Fibroblast of lung (primary cell): ENCODE measurements at regions not wholly inside any gene's neighbourhood (a gene's known extent, or its start where the extent isn't known, plus 50 kb on each side); places are given as distances from the start of the nearest gene placed in this dataset.

Source experiments
- DNase-seq, 2 donors: peaks; one replicate each; pipeline versions ENCODE4 v3.0.0 to v3.0.0-alpha.2; 2010; ENCODE audit warnings: low read depth in 2 of 2
- H2AFZ ChIP-seq: 2 replicates; pipeline ENCODE4 v1.5.1; 2012; ENCODE audit warnings: low read length, control low read depth, inconsistent platforms
- H3K27ac ChIP-seq: 2 replicates; pipeline ENCODE4 v1.5.1; 2011; ENCODE audit warnings: low read length, control low read depth; ENCODE audit not compliant: insufficient read depth
- H3K27me3 ChIP-seq: 2 replicates; pipeline ENCODE4 v1.5.1; 2011; ENCODE audit warnings: mild to moderate bottlenecking, low read length; ENCODE audit not compliant: control insufficient read depth, insufficient read depth
- H3K36me3 ChIP-seq: 2 replicates; pipeline ENCODE4 v1.5.1; 2011; ENCODE audit warnings: low read length; ENCODE audit not compliant: control insufficient read depth, insufficient read depth
- H3K4me1 ChIP-seq: 2 replicates; pipeline ENCODE4 v1.5.1; 2011; ENCODE audit warnings: low read length; ENCODE audit not compliant: control insufficient read depth, insufficient read depth; ENCODE audit errors: extremely low read depth
- H3K4me2 ChIP-seq: 2 replicates; pipeline ENCODE4 v1.5.1; 2011; ENCODE audit warnings: low read length, control low read depth; ENCODE audit not compliant: insufficient read depth; ENCODE audit errors: extremely low read depth
- H3K4me3 ChIP-seq, 4 experiments: fragments of 200-600 bp in 1 of 4; sonication (generic) in 1 of 4; replicated peaks in 1 of 4; 2 replicates each; pipeline ENCODE4 v1.5.1; 2011 to 2016; ENCODE audit warnings: low read length in 4 of 4, low read depth in 3 of 4, mild to moderate bottlenecking in 3 of 4, control low read depth in 2 of 4, inconsistent platforms in 1 of 4, mixed read lengths in 1 of 4; ENCODE audit not compliant: insufficient read depth in 1 of 4; ENCODE audit errors: control extremely low read depth in 1 of 4
- H3K79me2 ChIP-seq: 2 replicates; pipeline ENCODE4 v1.5.1; 2012; ENCODE audit warnings: mild to moderate bottlenecking, low read length, inconsistent platforms; ENCODE audit not compliant: control insufficient read depth, insufficient read depth
- H3K9ac ChIP-seq: 2 replicates; pipeline ENCODE4 v1.5.1; 2011; ENCODE audit warnings: mild to moderate bottlenecking, low read length, control low read depth; ENCODE audit not compliant: insufficient read depth
- H3K9me3 ChIP-seq: 2 replicates; pipeline ENCODE4 v1.5.1; 2012; ENCODE audit warnings: low read depth, low read length; ENCODE audit not compliant: control insufficient read depth, insufficient read depth
- H4K20me1 ChIP-seq: 2 replicates; pipeline ENCODE4 v1.5.1; 2011; ENCODE audit warnings: low read length; ENCODE audit not compliant: control insufficient read depth, insufficient read depth; ENCODE audit errors: extremely low read depth
- EZH2 ChIP-seq: IDR thresholded peaks from 2 replicates; pipeline ENCODE4 v1.5.1; 2012; ENCODE audit warnings: low read length, control low read depth, mild to moderate bottlenecking; ENCODE audit errors: missing control alignments
- TF ChIP-seq, protein P1 (sequence below), 2 donors: IDR thresholded peaks in 1 of 2; conservative IDR thresholded peaks in 1 of 2; 1 replicate in 1 of 2; 2 replicates in 1 of 2; pipeline ENCODE4 v1.5.1; 2011 to 2012; ENCODE audit warnings: low read length in 2 of 2, control low read depth in 1 of 2, inconsistent platforms in 1 of 2, low read depth in 1 of 2, mild to moderate bottlenecking in 1 of 2

DNA sequence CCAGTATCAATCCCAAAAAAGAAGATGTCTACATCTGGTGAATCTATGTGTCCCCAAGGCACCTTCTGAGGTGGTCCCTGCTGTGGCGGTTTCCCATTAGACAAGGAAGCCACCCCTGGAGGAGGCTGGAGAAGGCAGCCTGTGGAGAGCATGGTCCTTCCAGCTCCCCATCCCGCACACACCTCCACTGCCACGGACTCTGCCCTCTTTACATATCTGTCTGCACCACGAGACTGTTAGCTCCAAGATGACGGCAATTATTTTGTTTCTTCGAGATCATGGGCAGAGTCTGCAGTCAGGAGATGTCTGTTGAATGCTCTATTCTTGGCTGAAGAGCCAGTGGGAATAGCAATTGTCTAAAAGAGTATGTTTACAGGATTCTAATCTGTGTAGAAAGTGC is 132.0 kb downstream of the OSR1 start:
- no peak overlapping the region for H3K9ac ChIP-seq
- no peak for DNase-seq
- no peak overlapping the region for H3K27ac ChIP-seq
- H3K9me3 ChIP-seq, result no peaks in the 10 kb centered on the region
- no peak for TF ChIP-seq EZH2
- TF ChIP-seq, protein P1, sequence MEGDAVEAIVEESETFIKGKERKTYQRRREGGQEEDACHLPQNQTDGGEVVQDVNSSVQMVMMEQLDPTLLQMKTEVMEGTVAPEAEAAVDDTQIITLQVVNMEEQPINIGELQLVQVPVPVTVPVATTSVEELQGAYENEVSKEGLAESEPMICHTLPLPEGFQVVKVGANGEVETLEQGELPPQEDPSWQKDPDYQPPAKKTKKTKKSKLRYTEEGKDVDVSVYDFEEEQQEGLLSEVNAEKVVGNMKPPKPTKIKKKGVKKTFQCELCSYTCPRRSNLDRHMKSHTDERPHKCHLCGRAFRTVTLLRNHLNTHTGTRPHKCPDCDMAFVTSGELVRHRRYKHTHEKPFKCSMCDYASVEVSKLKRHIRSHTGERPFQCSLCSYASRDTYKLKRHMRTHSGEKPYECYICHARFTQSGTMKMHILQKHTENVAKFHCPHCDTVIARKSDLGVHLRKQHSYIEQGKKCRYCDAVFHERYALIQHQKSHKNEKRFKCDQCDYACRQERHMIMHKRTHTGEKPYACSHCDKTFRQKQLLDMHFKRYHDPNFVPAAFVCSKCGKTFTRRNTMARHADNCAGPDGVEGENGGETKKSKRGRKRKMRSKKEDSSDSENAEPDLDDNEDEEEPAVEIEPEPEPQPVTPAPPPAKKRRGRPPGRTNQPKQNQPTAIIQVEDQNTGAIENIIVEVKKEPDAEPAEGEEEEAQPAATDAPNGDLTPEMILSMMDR (conservative IDR thresholded peaks at IDR 0.05 in 1 of 2, IDR thresholded peaks at IDR 0.05 in 1 of 2; ENCODE audit: low read depth in 1 of 2, low read length in 2 of 2), result no peak
- no peaks in the 10 kb centered on the region for H3K4me1 ChIP-seq
- no peaks in the 10 kb centered on the region for H4K20me1 ChIP-seq
- H2AFZ ChIP-seq, result no peak overlapping the region
- H3K79me2 ChIP-seq, result no peaks in the 10 kb centered on the region
- H3K4me3 ChIP-seq, result no peak overlapping the region
- H3K4me2 ChIP-seq, result no peak overlapping the region
- H3K36me3 ChIP-seq, result no peaks in the 10 kb centered on the region
- H3K27me3 ChIP-seq, result no peaks in the 10 kb centered on the region

DNA sequence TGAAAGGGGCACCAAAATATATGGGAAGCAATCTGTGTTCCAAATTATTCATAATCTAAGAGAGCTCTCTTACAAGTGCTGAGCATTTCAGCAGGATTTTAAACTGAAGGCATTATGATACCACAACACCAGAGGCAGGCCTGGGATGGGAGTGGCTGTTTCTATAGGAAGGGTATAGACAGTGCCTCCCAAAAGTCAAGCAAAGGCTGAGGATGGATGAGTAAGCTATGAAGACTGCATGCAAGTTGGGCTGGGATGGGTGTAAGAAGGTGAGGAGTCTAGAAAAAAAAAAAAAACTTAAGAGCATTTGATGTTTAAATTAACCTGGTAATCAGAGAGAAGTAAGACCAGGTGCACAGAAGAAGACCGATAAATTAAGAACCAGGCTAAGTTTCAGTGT is 132.5 kb downstream of the OSR1 start:
- no peaks in the 10 kb centered on the region for H3K79me2 ChIP-seq
- DNase-seq, result no peak

DNA sequence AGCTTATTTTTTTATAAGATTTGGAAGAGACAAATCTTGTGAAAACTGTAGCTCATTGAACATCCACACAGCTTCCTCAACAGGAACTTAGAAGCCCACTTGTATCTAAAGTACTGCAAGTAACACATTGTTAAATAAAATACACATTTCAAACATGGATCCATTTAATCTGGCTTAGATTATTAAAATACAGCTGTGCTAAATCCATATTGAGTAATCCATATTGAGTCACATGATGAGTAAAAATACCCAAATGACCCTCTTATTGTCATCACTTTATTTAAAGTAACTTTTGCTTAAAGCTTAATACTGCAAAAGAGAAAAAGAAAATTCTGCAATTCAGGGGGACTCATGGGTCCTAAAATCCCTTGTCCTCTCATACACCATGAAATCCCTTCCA is 133.3 kb downstream of the OSR1 start:
- Histone ChIP-seq H3K36me3 (no peaks in the 10 kb centered on the region), H3K4me2 (no peak overlapping the region), H3K4me1 (no peaks in the 10 kb centered on the region), H3K4me3 (no peak overlapping the region), H3K9ac (no peak overlapping the region), H3K79me2 (no peaks in the 10 kb centered on the region), H2AFZ (no peak overlapping the region), H4K20me1 (no peaks in the 10 kb centered on the region), H3K27ac (no peak overlapping the region), H3K27me3 (no peaks in the 10 kb centered on the region), H3K9me3 (no peaks in the 10 kb centered on the region)
- TF ChIP-seq, protein P1 (conservative IDR thresholded peaks at IDR 0.05 in 1 of 2, IDR thresholded peaks at IDR 0.05 in 1 of 2; ENCODE audit: low read depth in 1 of 2, low read length in 2 of 2), result no peak
- no peak for TF ChIP-seq EZH2
- DNase-seq, result no peak

More for the DNA sequence above, 132.5 kb downstream of the OSR1 start:
- no peak overlapping the region for H3K27ac ChIP-seq
- no peak for TF ChIP-seq EZH2
- TF ChIP-seq, protein P1 (conservative IDR thresholded peaks at IDR 0.05 in 1 of 2, IDR thresholded peaks at IDR 0.05 in 1 of 2; ENCODE audit: low read depth in 1 of 2, low read length in 2 of 2), result no peak
- H3K36me3 ChIP-seq, result no peaks in the 10 kb centered on the region
- H3K4me2 ChIP-seq, result no peak overlapping the region
- no peaks in the 10 kb centered on the region for H3K27me3 ChIP-seq
- H3K4me3 ChIP-seq, result no peak overlapping the region
- no peaks in the 10 kb centered on the region for H4K20me1 ChIP-seq
- H3K9me3 ChIP-seq, result no peaks in the 10 kb centered on the region
- no peak overlapping the region for H3K9ac ChIP-seq
- H2AFZ ChIP-seq, result no peak overlapping the region
- H3K4me1 ChIP-seq, result no peaks in the 10 kb centered on the region
